ENCODE measurements at regions not wholly inside any gene's neighbourhood (a gene's known extent, or its start where the extent isn't known, plus 50 kb on each side); places are given as distances from the start of the nearest gene placed in this dataset.

DNA sequence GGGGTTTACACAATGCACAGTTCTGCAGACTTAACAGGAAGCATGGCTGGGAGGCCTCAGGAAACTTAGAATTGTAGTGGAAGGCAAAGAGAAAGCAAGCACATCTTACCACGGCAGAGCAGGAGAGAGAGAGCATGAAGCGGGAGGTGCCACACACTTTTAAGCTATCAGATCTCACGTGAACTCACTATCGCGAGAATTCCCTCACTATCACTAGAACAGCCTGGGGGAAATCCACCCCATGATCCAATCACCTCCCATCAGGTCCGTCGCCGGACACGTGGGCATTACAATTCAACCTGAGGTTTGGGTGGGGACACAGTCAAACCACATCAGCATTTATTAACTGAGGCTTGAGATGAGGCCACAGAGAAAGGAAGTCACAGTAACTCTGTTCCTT lies 326.7 kb downstream of the C16orf95 start:
- Histone ChIP-seq H3K4me1 (ENCODE audit: control insufficient read depth in 2 of 2, insufficient read depth in 2 of 2, low read length in 2 of 2) (no peaks in the 10 kb centered on the region), H3K4me3 (ENCODE audit: low read length in 2 of 2) (no peak overlapping the region), H3K36me3 (ENCODE audit: control insufficient read depth in 2 of 2, insufficient read depth in 2 of 2, low read length in 2 of 2) (no peaks in the 10 kb centered on the region), H3K27me3 (ENCODE audit: control insufficient read depth in 2 of 2, insufficient read depth in 2 of 2, low read length in 2 of 2) (peaks cover 0 to 2% of the 10 kb centered on the region in 2 donors), H3K27ac (ENCODE audit: low read depth in 2 of 2, low read length in 2 of 2) (no peak overlapping the region), H3K9ac (ENCODE audit: low read depth in 1 of 2, low read length in 2 of 2) (no peak overlapping the region), H3K9me3 (ENCODE audit: control insufficient read depth in 2 of 2, low read length in 2 of 2) (no peaks in the 10 kb centered on the region)

DNA sequence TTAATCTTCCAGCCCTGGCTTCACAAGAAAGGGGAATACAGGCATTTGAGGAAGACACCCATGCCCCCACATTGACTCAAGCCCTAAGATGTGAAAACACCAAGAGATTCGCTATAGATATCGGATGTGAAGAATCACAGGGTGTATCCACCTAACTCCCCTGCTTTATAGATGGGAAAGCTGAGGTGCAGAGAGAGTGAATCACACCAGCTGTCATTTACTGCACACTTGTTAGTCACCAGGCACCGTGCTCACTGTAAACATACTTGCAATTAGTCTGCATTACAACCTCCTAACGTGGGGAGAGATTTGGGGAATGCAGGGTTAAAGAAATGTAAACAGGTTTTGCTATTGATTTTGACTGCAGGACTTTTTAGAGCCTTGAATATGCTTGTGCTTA lies 325.5 kb downstream of the C16orf95 start:
- Histone ChIP-seq H3K36me3 (ENCODE audit: control insufficient read depth in 2 of 2, insufficient read depth in 2 of 2, low read length in 2 of 2) (no peaks in the 10 kb centered on the region), H3K27ac (ENCODE audit: low read depth in 2 of 2, low read length in 2 of 2) (no peak overlapping the region), H3K27me3 (ENCODE audit: control insufficient read depth in 2 of 2, insufficient read depth in 2 of 2, low read length in 2 of 2) (peaks cover 0 to 2% of the 10 kb centered on the region in 2 donors), H3K9me3 (ENCODE audit: control insufficient read depth in 2 of 2, low read length in 2 of 2) (no peaks in the 10 kb centered on the region), H3K4me3 (ENCODE audit: low read length in 2 of 2) (no peak overlapping the region), H3K9ac (ENCODE audit: low read depth in 1 of 2, low read length in 2 of 2) (no peak overlapping the region), H3K4me1 (ENCODE audit: control insufficient read depth in 2 of 2, insufficient read depth in 2 of 2, low read length in 2 of 2) (no peaks in the 10 kb centered on the region)

DNA sequence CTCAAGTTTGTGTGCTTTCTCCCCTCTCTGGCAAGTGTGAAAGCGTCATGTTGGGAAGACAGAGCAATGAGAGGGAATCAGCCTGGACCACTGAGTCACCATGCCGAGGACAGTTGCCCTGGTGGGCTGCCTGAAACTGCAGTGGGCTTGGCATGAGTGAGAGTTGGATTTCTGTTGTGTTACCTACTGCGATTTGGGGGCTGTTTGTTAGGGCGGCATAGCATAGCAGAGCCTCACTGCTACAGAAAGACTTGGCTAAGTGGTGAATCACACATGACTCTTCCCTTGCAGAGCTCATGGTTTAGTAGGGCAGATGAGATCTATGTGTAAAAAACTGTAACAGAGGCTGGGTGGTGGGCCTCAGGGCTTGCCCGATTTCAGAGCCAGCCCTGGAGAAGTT lies 324.6 kb downstream of the C16orf95 start:
- H3K36me3 ChIP-seq (ENCODE audit: control insufficient read depth in 2 of 2, insufficient read depth in 2 of 2, low read length in 2 of 2): no peaks in the 10 kb centered on the region
- no peaks in the 10 kb centered on the region for H3K4me1 ChIP-seq (ENCODE audit: control insufficient read depth in 2 of 2, insufficient read depth in 2 of 2, low read length in 2 of 2)
- no peak overlapping the region for H3K27ac ChIP-seq (ENCODE audit: low read depth in 2 of 2, low read length in 2 of 2)
- H3K9me3 ChIP-seq (ENCODE audit: control insufficient read depth in 2 of 2, low read length in 2 of 2): no peaks in the 10 kb centered on the region
- H3K4me3 ChIP-seq (ENCODE audit: low read length in 2 of 2): no peak overlapping the region
- no peak overlapping the region for H3K9ac ChIP-seq (ENCODE audit: low read depth in 1 of 2, low read length in 2 of 2)
- peaks cover 0 to 2% of the 10 kb centered on the region in 2 donors for H3K27me3 ChIP-seq (ENCODE audit: control insufficient read depth in 2 of 2, insufficient read depth in 2 of 2, low read length in 2 of 2)

DNA sequence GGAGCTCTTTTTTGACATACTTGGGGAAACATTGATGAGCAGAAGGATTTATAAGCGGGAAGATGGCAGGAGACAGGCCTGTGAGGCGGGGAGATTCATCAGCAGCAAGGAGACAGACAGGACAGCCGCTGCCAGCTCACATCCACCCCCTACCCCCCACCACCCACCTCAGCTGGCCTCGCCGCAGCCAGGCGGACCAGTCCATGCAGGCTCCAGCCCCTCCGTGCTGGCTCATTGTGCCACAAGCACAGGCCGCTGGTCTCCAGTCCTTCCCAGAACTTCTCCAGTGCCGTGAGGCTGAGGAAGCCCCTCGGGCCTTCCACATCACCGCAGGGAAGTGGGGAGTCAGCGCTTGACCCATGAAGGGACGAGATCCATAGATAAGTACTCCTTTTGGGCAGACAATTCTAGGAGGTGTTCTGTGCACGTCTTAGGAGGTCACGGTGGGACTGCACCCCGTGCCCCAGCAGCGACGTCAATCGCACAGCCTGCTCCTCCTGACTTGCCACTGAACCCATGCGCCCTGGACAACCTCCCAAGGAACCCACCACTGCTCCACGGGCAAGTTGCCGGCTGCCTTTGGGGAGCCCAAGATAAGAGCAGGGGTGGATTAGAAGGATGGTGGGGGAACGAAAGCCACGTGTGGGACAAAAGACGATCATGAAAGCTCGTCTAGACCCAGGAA lies 323.6 kb downstream of the C16orf95 start:
- H3K4me3 ChIP-seq (ENCODE audit: low read length in 2 of 2): no peak overlapping the region
- peaks cover 0 to 2% of the 10 kb centered on the region in 2 donors for H3K27me3 ChIP-seq (ENCODE audit: control insufficient read depth in 2 of 2, insufficient read depth in 2 of 2, low read length in 2 of 2)
- H3K9me3 ChIP-seq (ENCODE audit: control insufficient read depth in 2 of 2, low read length in 2 of 2): no peaks in the 10 kb centered on the region
- no peak overlapping the region for H3K9ac ChIP-seq (ENCODE audit: low read depth in 1 of 2, low read length in 2 of 2)
- H3K27ac ChIP-seq (ENCODE audit: low read depth in 2 of 2, low read length in 2 of 2): no peak overlapping the region
- H3K4me1 ChIP-seq (ENCODE audit: control insufficient read depth in 2 of 2, insufficient read depth in 2 of 2, low read length in 2 of 2): no peaks in the 10 kb centered on the region
- H3K36me3 ChIP-seq (ENCODE audit: control insufficient read depth in 2 of 2, insufficient read depth in 2 of 2, low read length in 2 of 2): no peaks in the 10 kb centered on the region

DNA sequence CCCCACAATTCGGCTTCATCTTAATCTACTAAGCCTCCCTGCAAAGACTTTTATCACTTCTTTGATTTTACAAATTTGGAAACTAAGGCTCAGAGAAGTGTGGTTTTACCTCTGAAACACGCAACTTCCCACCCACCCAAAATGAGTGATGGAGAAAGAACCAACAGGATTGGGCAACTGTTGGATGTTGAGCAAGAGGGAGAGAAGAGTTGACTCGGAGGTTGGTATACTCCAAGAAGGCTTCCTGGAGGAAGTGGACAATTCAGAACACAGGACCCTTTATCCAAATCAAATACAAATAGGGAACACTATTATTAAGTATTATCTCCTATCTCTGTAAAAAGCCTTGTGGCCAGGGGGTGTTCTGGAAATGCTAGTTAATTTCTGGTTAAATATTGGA lies 323.0 kb downstream of the C16orf95 start:
- peaks cover 0 to 2% of the 10 kb centered on the region in 2 donors for H3K27me3 ChIP-seq (ENCODE audit: control insufficient read depth in 2 of 2, insufficient read depth in 2 of 2, low read length in 2 of 2)
- H3K27ac ChIP-seq (ENCODE audit: low read depth in 2 of 2, low read length in 2 of 2): no peak overlapping the region
- H3K36me3 ChIP-seq (ENCODE audit: control insufficient read depth in 2 of 2, insufficient read depth in 2 of 2, low read length in 2 of 2): no peaks in the 10 kb centered on the region
- H3K4me1 ChIP-seq (ENCODE audit: control insufficient read depth in 2 of 2, insufficient read depth in 2 of 2, low read length in 2 of 2): no peaks in the 10 kb centered on the region
- H3K9ac ChIP-seq (ENCODE audit: low read depth in 1 of 2, low read length in 2 of 2): no peak overlapping the region
- no peak overlapping the region for H3K4me3 ChIP-seq (ENCODE audit: low read length in 2 of 2)
- no peaks in the 10 kb centered on the region for H3K9me3 ChIP-seq (ENCODE audit: control insufficient read depth in 2 of 2, low read length in 2 of 2)

DNA sequence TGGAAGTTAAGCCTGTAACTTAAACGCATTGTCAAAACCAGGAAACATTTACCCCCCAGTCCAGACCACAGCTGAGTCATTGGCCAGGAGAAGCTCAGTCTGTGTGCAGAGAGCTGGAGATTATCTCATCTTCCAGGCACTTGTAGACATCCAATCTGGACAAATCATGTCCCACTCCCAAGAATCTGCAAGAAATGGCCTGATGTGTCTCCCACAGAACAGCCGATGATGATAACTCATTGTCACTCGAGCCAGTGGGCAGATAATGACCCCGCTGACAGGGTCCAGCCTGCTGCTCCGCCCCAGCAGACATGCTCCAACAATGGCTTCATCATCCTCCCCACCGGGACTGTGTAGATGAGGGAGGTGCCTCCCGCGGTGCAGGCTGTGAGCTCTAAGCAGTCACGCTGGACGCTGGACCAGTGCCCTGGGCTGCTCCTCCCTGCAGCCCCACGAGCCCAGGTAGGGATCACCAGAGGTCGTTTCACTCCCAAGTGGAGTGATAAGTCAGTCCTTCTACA lies 322.5 kb downstream of the C16orf95 start:
- no peak overlapping the region for H3K4me3 ChIP-seq (ENCODE audit: low read length in 2 of 2)
- H3K27me3 ChIP-seq (ENCODE audit: control insufficient read depth in 2 of 2, insufficient read depth in 2 of 2, low read length in 2 of 2): peaks cover 0 to 2% of the 10 kb centered on the region in 2 donors
- no peaks in the 10 kb centered on the region for H3K36me3 ChIP-seq (ENCODE audit: control insufficient read depth in 2 of 2, insufficient read depth in 2 of 2, low read length in 2 of 2)
- H3K9ac ChIP-seq (ENCODE audit: low read depth in 1 of 2, low read length in 2 of 2): no peak overlapping the region
- no peak overlapping the region for H3K27ac ChIP-seq (ENCODE audit: low read depth in 2 of 2, low read length in 2 of 2)
- H3K4me1 ChIP-seq (ENCODE audit: control insufficient read depth in 2 of 2, insufficient read depth in 2 of 2, low read length in 2 of 2): no peaks in the 10 kb centered on the region
- H3K9me3 ChIP-seq (ENCODE audit: control insufficient read depth in 2 of 2, low read length in 2 of 2): no peaks in the 10 kb centered on the region

DNA sequence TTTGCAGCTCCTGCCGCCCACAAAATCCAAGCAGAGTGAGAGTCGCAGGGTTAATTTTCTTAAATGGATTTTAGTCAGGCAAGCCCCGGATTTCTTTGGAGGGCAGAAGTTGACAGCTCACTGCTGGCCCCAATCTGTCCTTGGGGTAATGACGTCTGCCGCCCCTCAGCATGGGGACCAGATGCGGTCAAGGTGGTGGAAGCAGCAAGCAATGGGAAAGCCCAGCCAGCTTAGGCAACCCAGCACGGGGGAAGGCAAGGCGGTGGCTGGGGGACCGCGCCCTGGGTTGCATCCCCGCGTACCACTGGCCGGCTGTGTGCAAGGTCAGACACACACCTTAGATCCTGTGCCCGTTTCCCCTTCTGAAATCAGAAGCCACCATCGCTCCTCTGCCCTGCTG lies 321.7 kb downstream of the C16orf95 start:
- H3K27me3 ChIP-seq (ENCODE audit: control insufficient read depth in 2 of 2, insufficient read depth in 2 of 2, low read length in 2 of 2): peaks cover 0 to 2% of the 10 kb centered on the region in 2 donors
- H3K9ac ChIP-seq (ENCODE audit: low read depth in 1 of 2, low read length in 2 of 2): no peak overlapping the region
- no peaks in the 10 kb centered on the region for H3K36me3 ChIP-seq (ENCODE audit: control insufficient read depth in 2 of 2, insufficient read depth in 2 of 2, low read length in 2 of 2)
- no peak overlapping the region for H3K4me3 ChIP-seq (ENCODE audit: low read length in 2 of 2)
- no peaks in the 10 kb centered on the region for H3K4me1 ChIP-seq (ENCODE audit: control insufficient read depth in 2 of 2, insufficient read depth in 2 of 2, low read length in 2 of 2)
- H3K9me3 ChIP-seq (ENCODE audit: control insufficient read depth in 2 of 2, low read length in 2 of 2): no peaks in the 10 kb centered on the region
- no peak overlapping the region for H3K27ac ChIP-seq (ENCODE audit: low read depth in 2 of 2, low read length in 2 of 2)

DNA sequence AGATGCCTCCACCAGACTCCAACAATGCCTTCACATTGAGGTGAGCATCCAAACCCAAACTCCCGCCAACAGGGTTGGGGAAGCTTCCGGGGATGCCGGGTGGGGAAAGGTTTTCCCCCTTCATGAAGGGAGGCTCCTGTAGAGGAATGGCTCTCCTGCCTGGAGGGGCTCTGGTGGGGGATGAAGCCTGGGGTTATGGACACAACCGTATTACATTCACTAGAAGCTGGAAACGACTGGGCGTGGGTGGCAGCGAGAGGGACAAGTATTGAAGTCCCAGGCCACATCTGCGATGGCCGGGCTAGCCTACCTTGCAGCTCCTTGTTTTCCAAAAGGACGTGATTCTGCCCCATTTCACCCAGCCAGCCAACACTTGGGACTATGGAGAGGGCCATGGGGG lies 321.1 kb downstream of the C16orf95 start:
- no peak overlapping the region for H3K9ac ChIP-seq (ENCODE audit: low read depth in 1 of 2, low read length in 2 of 2)
- peaks cover 0 to 2% of the 10 kb centered on the region in 2 donors for H3K27me3 ChIP-seq (ENCODE audit: control insufficient read depth in 2 of 2, insufficient read depth in 2 of 2, low read length in 2 of 2)
- no peaks in the 10 kb centered on the region for H3K36me3 ChIP-seq (ENCODE audit: control insufficient read depth in 2 of 2, insufficient read depth in 2 of 2, low read length in 2 of 2)
- no peak overlapping the region for H3K4me3 ChIP-seq (ENCODE audit: low read length in 2 of 2)
- no peaks in the 10 kb centered on the region for H3K4me1 ChIP-seq (ENCODE audit: control insufficient read depth in 2 of 2, insufficient read depth in 2 of 2, low read length in 2 of 2)
- no peak overlapping the region for H3K27ac ChIP-seq (ENCODE audit: low read depth in 2 of 2, low read length in 2 of 2)
- H3K9me3 ChIP-seq (ENCODE audit: control insufficient read depth in 2 of 2, low read length in 2 of 2): no peaks in the 10 kb centered on the region

DNA sequence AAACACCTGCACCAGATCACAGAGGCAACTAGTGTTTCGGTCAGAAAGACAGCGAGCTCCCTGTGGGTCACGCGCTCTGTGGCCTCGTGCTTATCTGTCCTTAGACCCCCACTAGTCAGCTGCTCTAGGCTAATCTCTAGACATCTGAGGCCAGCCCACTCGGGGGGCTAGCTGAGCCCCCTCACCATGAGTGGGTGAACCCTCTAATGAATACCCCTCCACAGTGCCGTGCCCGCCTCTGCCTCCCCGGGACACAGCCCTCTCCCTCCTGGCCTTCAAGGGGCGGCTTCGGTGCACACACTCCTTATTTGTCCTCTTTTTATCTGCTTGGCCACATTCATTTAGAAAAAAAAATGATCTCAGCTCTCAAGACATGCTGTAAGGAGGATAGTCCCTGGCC lies 320.1 kb downstream of the C16orf95 start:
- Histone ChIP-seq H3K4me1 (ENCODE audit: control insufficient read depth in 2 of 2, insufficient read depth in 2 of 2, low read length in 2 of 2) (no peaks in the 10 kb centered on the region), H3K27ac (ENCODE audit: low read depth in 2 of 2, low read length in 2 of 2) (no peak overlapping the region), H3K9ac (ENCODE audit: low read depth in 1 of 2, low read length in 2 of 2) (no peak overlapping the region), H3K36me3 (ENCODE audit: control insufficient read depth in 2 of 2, insufficient read depth in 2 of 2, low read length in 2 of 2) (no peaks in the 10 kb centered on the region), H3K9me3 (ENCODE audit: control insufficient read depth in 2 of 2, low read length in 2 of 2) (no peaks in the 10 kb centered on the region), H3K27me3 (ENCODE audit: control insufficient read depth in 2 of 2, insufficient read depth in 2 of 2, low read length in 2 of 2) (no peaks in the 10 kb centered on the region), H3K4me3 (ENCODE audit: low read length in 2 of 2) (no peak overlapping the region)

DNA sequence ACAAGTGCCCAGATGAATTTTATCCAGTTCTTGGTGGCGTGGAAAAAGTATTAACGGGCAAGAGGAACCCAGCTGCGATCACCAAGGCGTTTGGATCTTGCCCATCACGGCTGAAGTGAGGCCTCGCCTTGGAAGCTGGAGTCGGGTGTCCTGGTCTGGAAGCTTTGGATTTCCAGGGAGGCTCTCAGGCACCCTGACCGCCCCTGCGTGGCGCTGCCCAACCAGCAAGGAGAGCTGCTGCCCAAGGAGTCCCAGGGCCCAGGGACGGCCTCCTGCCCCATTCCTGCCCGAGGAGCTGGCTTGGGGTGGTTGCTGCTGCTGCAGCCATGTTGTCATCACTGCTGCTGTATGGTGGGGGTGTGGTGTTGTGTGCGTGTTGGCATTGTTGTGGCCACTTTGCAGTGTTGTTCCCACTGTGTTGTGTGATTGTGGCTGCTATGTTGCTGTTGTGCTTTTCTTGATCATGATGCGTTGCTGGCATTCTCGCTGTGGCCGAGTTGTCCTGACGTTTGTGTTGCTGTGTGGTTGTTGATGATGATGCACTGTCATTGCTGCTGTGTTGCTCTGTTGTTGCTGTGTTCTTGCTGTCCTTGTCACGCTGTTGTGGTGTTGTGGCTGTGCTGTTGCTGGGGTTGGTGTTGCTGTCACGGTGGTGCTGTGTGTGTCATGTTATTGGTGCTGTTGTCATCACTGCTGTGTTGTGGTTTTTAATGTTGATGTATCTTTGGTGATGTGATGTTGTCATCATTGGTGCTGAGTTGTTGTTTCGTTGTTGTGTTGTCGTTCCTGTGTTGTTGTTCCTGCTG lies 318.8 kb downstream of the C16orf95 start:
- Histone ChIP-seq H3K4me3 (ENCODE audit: low read length in 2 of 2) (no peak overlapping the region), H3K9me3 (ENCODE audit: control insufficient read depth in 2 of 2, low read length in 2 of 2) (no peaks in the 10 kb centered on the region), H3K9ac (ENCODE audit: low read depth in 1 of 2, low read length in 2 of 2) (no peak overlapping the region), H3K27me3 (ENCODE audit: control insufficient read depth in 2 of 2, insufficient read depth in 2 of 2, low read length in 2 of 2) (no peaks in the 10 kb centered on the region), H3K4me1 (ENCODE audit: control insufficient read depth in 2 of 2, insufficient read depth in 2 of 2, low read length in 2 of 2) (no peaks in the 10 kb centered on the region), H3K27ac (ENCODE audit: low read depth in 2 of 2, low read length in 2 of 2) (no peak overlapping the region), H3K36me3 (ENCODE audit: control insufficient read depth in 2 of 2, insufficient read depth in 2 of 2, low read length in 2 of 2) (no peaks in the 10 kb centered on the region)
